SU-DHL-6 (cell line): ENCODE measurements at regions not wholly inside any gene's neighbourhood (a gene's known extent, or its start where the extent isn't known, plus 50 kb on each side); places are given as distances from the start of the nearest gene placed in this dataset.

ENCODE experiments used
- H2AFZ ChIP-seq: fragments of 200-600 bp; sonication (generic); 2 replicates; pipeline ENCODE4 v1.6.1; 2014; ENCODE audit warnings: low read depth, mild to moderate bottlenecking, moderate library complexity, mixed read lengths, antibody characterized with exemption, low read length; ENCODE audit not compliant: severe bottlenecking
- H3F3A ChIP-seq: fragments of 200-600 bp; shearing (Covaris generic); 2 replicates; pipeline ENCODE4 v1.6.0; 2016; ENCODE audit warnings: antibody characterized with exemption, mild to moderate bottlenecking; ENCODE audit not compliant: insufficient read depth
- H3K27ac ChIP-seq: fragments of 200-600 bp; sonication (generic); 2 replicates; pipeline ENCODE4 v1.5.1; 2016; ENCODE audit warnings: low read depth, mild to moderate bottlenecking, low read length, moderate library complexity, mixed read lengths
- H3K27me3 ChIP-seq: fragments of 200-600 bp; sonication (generic), shearing (Covaris generic); 2 replicates; pipeline ENCODE4 v1.6.0; 2014; ENCODE audit warnings: mild to moderate bottlenecking, low read length
- H3K36me3 ChIP-seq: fragments of 200-600 bp; sonication (generic); 2 replicates; pipeline ENCODE4 v1.6.1; 2014; ENCODE audit warnings: mild to moderate bottlenecking, low read length, mixed read lengths
- H3K4me2 ChIP-seq: fragments of 300-600, 200-600 bp; shearing (Covaris generic), sonication (generic); 2 replicates; pipeline ENCODE4 v1.6.0; 2014; ENCODE audit warnings: low read length, low read depth, mild to moderate bottlenecking; ENCODE audit not compliant: poor library complexity, severe bottlenecking
- H3K4me3 ChIP-seq: fragments of 200-600 bp; sonication (generic); 2 replicates; pipeline ENCODE4 v1.5.1; 2014; ENCODE audit warnings: antibody characterized with exemption, low read length, mild to moderate bottlenecking, mixed read lengths; ENCODE audit not compliant: insufficient read depth, poor library complexity, severe bottlenecking
- H3K79me2 ChIP-seq: fragments of 200-600 bp; sonication (generic); 2 replicates; pipeline ENCODE4 v1.6.1; 2014; ENCODE audit warnings: mild to moderate bottlenecking, low read length, moderate library complexity; ENCODE audit not compliant: insufficient read depth
- H3K9ac ChIP-seq: fragments of 200-600 bp; sonication (generic); 2 replicates; pipeline ENCODE4 v1.7.0; 2014; ENCODE audit warnings: mild to moderate bottlenecking, low read length
- H3K9me2 ChIP-seq: fragments of 200-600 bp; sonication (generic); replicated peaks from 2 replicates; pipeline ENCODE4 v1.6.1; 2014; ENCODE audit warnings: low read length; ENCODE audit not compliant: insufficient read depth
- H3K9me3 ChIP-seq: fragments of 200-600 bp; sonication (generic); 2 replicates; pipeline ENCODE4 v1.6.1; 2014; ENCODE audit warnings: low read length, mixed read lengths; ENCODE audit not compliant: insufficient read depth
- H4K20me1 ChIP-seq: fragments of 200-600 bp; sonication (generic); 2 replicates; pipeline ENCODE4 v1.6.1; 2014; ENCODE audit warnings: low read depth, mild to moderate bottlenecking, antibody characterized with exemption, low read length, moderate library complexity, mixed read lengths
- CTCF ChIP-seq: fragments of 200-600 bp; sonication (generic); IDR thresholded peaks from one replicate; pipeline ENCODE4 v1.5.1; 2017; ENCODE audit warnings: antibody characterized with exemption, mild to moderate bottlenecking, low read length, moderate library complexity; ENCODE audit not compliant: insufficient read depth, poor library complexity, severe bottlenecking
- EZH2phosphoT487 ChIP-seq: fragments of 200-600 bp; sonication (generic), shearing (Covaris generic); conservative IDR thresholded peaks from 2 replicates; pipeline ENCODE4 v1.6.1; 2018; ENCODE audit warnings: mild to moderate bottlenecking, antibody characterized with exemption, low read length, moderate library complexity, mixed read lengths

- H3K4me2 ChIP-seq = no peak overlapping the region
- H3K9ac ChIP-seq = no peak overlapping the region
- TF ChIP-seq CTCF = no peak
- no peak for TF ChIP-seq EZH2phosphoT487
- H3K4me3 ChIP-seq = no peak overlapping the region
- no peaks in the 10 kb centered on the region for H3F3A ChIP-seq
- no peaks in the 10 kb centered on the region for H4K20me1 ChIP-seq
- H3K9me2 ChIP-seq = no peaks in the 10 kb centered on the region
- H3K27me3 ChIP-seq = no peaks in the 10 kb centered on the region
- no peaks in the 10 kb centered on the region for H3K36me3 ChIP-seq
- H3K79me2 ChIP-seq = no peaks in the 10 kb centered on the region
- no peak overlapping the region for H3K27ac ChIP-seq
- H2AFZ ChIP-seq = no peak overlapping the region
- peaks cover 14% of the 10 kb centered on the region; the same call in 1 of the 2 replicates for H3K9me3 ChIP-seq
These were observed 259.7 kb downstream of the DAD1 start for GRCh38 chr14:22329371-22329770.

DNA sequence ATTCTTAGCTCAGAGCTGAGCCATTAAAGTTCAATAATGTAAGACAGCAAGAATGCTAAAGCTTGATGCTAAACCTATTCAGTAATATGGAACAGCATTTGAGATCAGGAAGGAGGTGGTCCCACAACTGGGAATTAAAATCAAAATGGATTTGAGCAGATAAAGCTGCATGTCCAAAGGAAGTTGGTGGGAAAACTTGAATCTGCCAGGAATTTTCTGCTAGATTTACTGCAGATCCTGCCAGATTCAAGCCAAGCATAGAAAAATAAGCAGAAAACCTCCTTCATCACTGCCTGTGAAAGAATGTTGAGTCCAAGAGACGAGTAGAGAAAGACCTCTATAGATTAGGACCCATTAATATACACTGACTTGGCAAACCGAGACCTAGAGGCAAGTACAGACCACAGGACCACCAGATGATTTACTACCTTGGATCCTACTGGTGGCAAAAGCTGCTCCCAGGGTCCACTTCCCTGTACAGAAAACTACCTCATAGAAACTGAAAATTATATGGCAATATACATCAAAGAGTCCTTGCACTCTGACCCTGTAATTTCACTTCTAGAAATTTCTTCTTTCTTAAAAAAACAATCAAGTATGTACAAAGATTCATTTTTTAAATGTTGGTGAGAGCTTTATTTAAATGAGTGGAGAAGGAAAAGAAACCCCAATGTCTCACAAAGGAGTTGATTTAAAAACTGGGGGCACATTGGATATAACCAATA is 263.2 kb downstream of the DAD1 start:
- no peak for TF ChIP-seq EZH2phosphoT487
- no peak for TF ChIP-seq CTCF
- no peaks in the 10 kb centered on the region for H3K9me2 ChIP-seq
- no peak overlapping the region for H2AFZ ChIP-seq

GRCh38 chr14:22320362-22320750 is 268.7 kb downstream of the DAD1 start:
- H3K36me3 ChIP-seq = no peaks in the 10 kb centered on the region
- H3K79me2 ChIP-seq = no peaks in the 10 kb centered on the region
- no peak overlapping the region for H3K9ac ChIP-seq
- peak overlapping the region; percentile 7 for H3K4me2 ChIP-seq
- no peaks in the 10 kb centered on the region for H3K9me3 ChIP-seq
- H3K4me3 ChIP-seq = no peak overlapping the region
- H3K27me3 ChIP-seq = no peaks in the 10 kb centered on the region
- no peak for TF ChIP-seq CTCF
- no peak for TF ChIP-seq EZH2phosphoT487
- no peak overlapping the region for H2AFZ ChIP-seq
- H3K27ac ChIP-seq = no peak overlapping the region
- no peaks in the 10 kb centered on the region for H4K20me1 ChIP-seq
- H3F3A ChIP-seq = no peaks in the 10 kb centered on the region
- H3K9me2 ChIP-seq = no peaks in the 10 kb centered on the region

More for the DNA sequence above, 263.2 kb downstream of the DAD1 start:
- Histone ChIP-seq H3K9me3 (peaks cover 14% of the 10 kb centered on the region; the same call in 1 of the 2 replicates), H3F3A (no peaks in the 10 kb centered on the region), H3K27me3 (no peaks in the 10 kb centered on the region), H3K79me2 (no peaks in the 10 kb centered on the region), H3K4me2 (no peak overlapping the region), H3K36me3 (no peaks in the 10 kb centered on the region), H4K20me1 (no peaks in the 10 kb centered on the region), H3K27ac (no peak overlapping the region), H3K4me3 (no peak overlapping the region), H3K9ac (no peak overlapping the region)
